Ishikawa (cell line): ENCODE measurements at regions not wholly inside any gene's neighbourhood (a gene's known extent, or its start where the extent isn't known, plus 50 kb on each side); places are given as distances from the start of the nearest gene placed in this dataset.

Experiments used
- CEBPB ChIP-seq: IDR thresholded peaks from 2 replicates; pipeline ENCODE4 v1.6.1; 2012
- CREB1 ChIP-seq: IDR thresholded peaks from 2 replicates; pipeline ENCODE4 v1.6.1; 2012; ENCODE audit warnings: low read depth
- EGR1 ChIP-seq: IDR thresholded peaks from 2 replicates; pipeline ENCODE4 v1.6.1; 2012
- EP300 ChIP-seq: IDR thresholded peaks from 2 replicates; pipeline ENCODE4 v1.6.1; 2012; ENCODE audit warnings: borderline replicate concordance
- FOXM1 ChIP-seq: IDR thresholded peaks from 2 replicates; pipeline ENCODE4 v1.6.1; 2012; ENCODE audit warnings: low read depth, borderline replicate concordance
- MAX ChIP-seq: IDR thresholded peaks from 2 replicates; pipeline ENCODE4 v1.6.1; 2012
- NFIC ChIP-seq: IDR thresholded peaks from 2 replicates; pipeline ENCODE4 v1.6.1; 2012
- RAD21 ChIP-seq: IDR thresholded peaks from 2 replicates; pipeline ENCODE4 v1.6.1; 2012; ENCODE audit warnings: low read depth
- REST ChIP-seq: IDR thresholded peaks from 2 replicates; pipeline ENCODE4 v1.6.1; 2012; ENCODE audit warnings: low read depth, mild to moderate bottlenecking
- TAF1 ChIP-seq: IDR thresholded peaks from 2 replicates; pipeline ENCODE4 v1.6.1; 2012; ENCODE audit warnings: low read depth, mild to moderate bottlenecking
- TCF12 ChIP-seq: IDR thresholded peaks from 2 replicates; pipeline ENCODE4 v1.6.1; 2012; ENCODE audit warnings: low read depth
- TEAD4 ChIP-seq: IDR thresholded peaks from 2 replicates; pipeline ENCODE4 v1.6.1; 2012
- USF1 ChIP-seq: IDR thresholded peaks from 2 replicates; pipeline ENCODE4 v1.6.1; 2012
- YY1 ChIP-seq: IDR thresholded peaks from 2 replicates; pipeline ENCODE4 v1.6.1; 2012; ENCODE audit warnings: low read depth
- ZBTB7A ChIP-seq: IDR thresholded peaks from 2 replicates; pipeline ENCODE4 v1.6.1; 2012; ENCODE audit warnings: low read depth

- TF ChIP-seq EGR1: no peak
- TF ChIP-seq REST: no peak
- TF ChIP-seq NFIC: no peak
- no peak for TF ChIP-seq USF1
- TF ChIP-seq TCF12: no peak
- no peak for TF ChIP-seq MAX
- TF ChIP-seq RAD21: no peak
- TF ChIP-seq CREB1: no peak
- no peak for TF ChIP-seq EP300
- no peak for TF ChIP-seq FOXM1
- no peak for TF ChIP-seq YY1
- no peak for TF ChIP-seq TEAD4
- no peak for TF ChIP-seq TAF1
- no peak for TF ChIP-seq ZBTB7A
- no peak for TF ChIP-seq CEBPB
These were observed 892.9 kb downstream of the OLFM4 start for GRCh38 chr13:53921473-53921872.

- TF ChIP-seq NFIC: no peak
- no peak for TF ChIP-seq YY1
- no peak for TF ChIP-seq MAX
- no peak for TF ChIP-seq ZBTB7A
- TF ChIP-seq TAF1: no peak
- no peak for TF ChIP-seq FOXM1
- TF ChIP-seq TEAD4: no peak
- no peak for TF ChIP-seq USF1
- no peak for TF ChIP-seq EGR1
- TF ChIP-seq CEBPB: no peak
- TF ChIP-seq RAD21: no peak
- TF ChIP-seq TCF12: no peak
- no peak for TF ChIP-seq EP300
- TF ChIP-seq REST: no peak
- TF ChIP-seq CREB1: no peak
These were observed 913.1 kb downstream of the OLFM4 start for GRCh38 chr13:53941588-53942190.

GRCh38 chr13:53946500-53946899 lies 917.9 kb downstream of the OLFM4 start:
- TF ChIP-seq EP300: no peak
- no peak for TF ChIP-seq MAX
- TF ChIP-seq USF1: no peak
- TF ChIP-seq REST: no peak
- no peak for TF ChIP-seq FOXM1

- TF ChIP-seq FOXM1: no peak
- no peak for TF ChIP-seq NFIC
- no peak for TF ChIP-seq CEBPB
These were observed 924.6 kb downstream of the OLFM4 start for GRCh38 chr13:53953183-53953582.
